Activated T-cell treated with anti-CD3 and anti-CD28 coated beads for 1 hour (primary cell): ENCODE measurements at regions not wholly inside any gene's neighbourhood (a gene's known extent, or its start where the extent isn't known, plus 50 kb on each side); places are given as distances from the start of the nearest gene placed in this dataset.

Experiments used
- DNase-seq: peaks from one replicate; pipeline ENCODE4 v3.0.0-alpha.2; 2020; ENCODE audit warnings: low read depth

- DNase-seq, result no peak
Measured at GRCh38 chr3:135740211-135740610, 225.3 kb upstream of the PPP2R3A start.

- no peak for DNase-seq
Measured at GRCh38 chr3:135740751-135741150, 224.8 kb upstream of the PPP2R3A start.

GRCh38 chr3:135751991-135752390 lies 213.5 kb upstream of the PPP2R3A start:
- DNase-seq, result no peak

- DNase-seq, result no peak
Measured at GRCh38 chr3:135752851-135753250, 212.7 kb upstream of the PPP2R3A start.

- no peak for DNase-seq
Measured at GRCh38 chr3:135753506-135753905, 212.0 kb upstream of the PPP2R3A start.

- DNase-seq, result no peak
Measured at GRCh38 chr3:135755330-135756105, 210.0 kb upstream of the PPP2R3A start.

GRCh38 chr3:135756106-135756668 lies 209.3 kb upstream of the PPP2R3A start:
- no peak for DNase-seq

GRCh38 chr3:135757421-135757820 lies 208.1 kb upstream of the PPP2R3A start:
- no peak for DNase-seq

GRCh38 chr3:135758961-135759360 lies 206.6 kb upstream of the PPP2R3A start:
- no peak for DNase-seq

GRCh38 chr3:135759651-135760050 lies 205.9 kb upstream of the PPP2R3A start:
- no peak for DNase-seq

GRCh38 chr3:135760581-135760980 lies 204.9 kb upstream of the PPP2R3A start:
- no peak for DNase-seq

- no peak for DNase-seq
Measured at GRCh38 chr3:135762188-135762856, 203.2 kb upstream of the PPP2R3A start.

- no peak for DNase-seq
Measured at GRCh38 chr3:135766115-135766514, 199.4 kb upstream of the PPP2R3A start.

- no peak for DNase-seq
Measured at GRCh38 chr3:135771760-135772159, 193.8 kb upstream of the PPP2R3A start.

- DNase-seq, result no peak
Measured at GRCh38 chr3:135779024-135779423, 186.5 kb upstream of the PPP2R3A start.

GRCh38 chr3:135779590-135780235 lies 185.8 kb upstream of the PPP2R3A start:
- DNase-seq, result no peak

- DNase-seq, result no peak
Measured at GRCh38 chr3:135781026-135781815, 184.3 kb upstream of the PPP2R3A start.

- DNase-seq, result no peak
Measured at GRCh38 chr3:135784557-135784956, 181.0 kb upstream of the PPP2R3A start.

- DNase-seq, result no peak
Measured at GRCh38 chr3:135788146-135788545, 177.4 kb upstream of the PPP2R3A start.

- no peak for DNase-seq
Measured at GRCh38 chr3:135788978-135789377, 176.6 kb upstream of the PPP2R3A start.

- DNase-seq, result no peak
Measured at GRCh38 chr3:135792174-135792573, 173.4 kb upstream of the PPP2R3A start.
